ENCODE measurements at regions not wholly inside any gene's neighbourhood (a gene's known extent, or its start where the extent isn't known, plus 50 kb on each side); places are given as distances from the start of the nearest gene placed in this dataset.

GRCh38 chr16:11470676-11471415, 115.9 kb downstream of the LITAF start:
- FAIRE-seq: no peak
- H3K4me3 ChIP-seq (replicated peaks in 1 of 3; ENCODE audit: insufficient read depth in 1 of 3, low read depth in 2 of 3, low read length in 3 of 3): no peak overlapping the region
- no peaks in the 10 kb centered on the region for H3K9me3 ChIP-seq (ENCODE audit: low read length)
- no peaks in the 10 kb centered on the region for H3K36me3 ChIP-seq (replicated peaks in 1 of 2; ENCODE audit: control insufficient read depth in 1 of 2, insufficient read depth in 2 of 2, low read length in 2 of 2)
- no peak overlapping the region for H3K27ac ChIP-seq (ENCODE audit: extremely low read length, insufficient read depth, low read length)
- ATAC-seq: peak; percentile 35
- peaks cover 23% of the 10 kb centered on the region for H3K4me1 ChIP-seq (ENCODE audit: insufficient read depth, low read length)
- BruUV-seq (replicated peaks): no TSS peak
- no peaks in the 10 kb centered on the region for H3K79me2 ChIP-seq (ENCODE audit: insufficient read depth, low read length)
- POLR2A ChIA-PET: interaction anchor here (1.0 kb wide), 1 partner anchor 326 kb away, joined by 3 read pairs; the partner anchor contains the start of gene ZC3H7A
- H3K4me2 ChIP-seq (ENCODE audit: low read depth, low read length): no peak overlapping the region
- no peak overlapping the region for H3K9ac ChIP-seq (ENCODE audit: insufficient read depth, low read depth, low read length)
- no peak for DNase-seq (ENCODE audit: low spot score)
- no peaks in the 10 kb centered on the region for H4K20me1 ChIP-seq (ENCODE audit: insufficient read depth, low read length)
- in situ Hi-C loops (cut with HindIII; ENCODE audit: extremely low pct_ligation_motif_present, low pct_unique_long_range_greater_than_20kb) (no loop called here), intact Hi-C loops (cut with micrococcal nuclease; ENCODE audit: unreplicated experiment) (no loop called here)
- CTCF ChIA-PET (ENCODE audit: low intra/inter-chr PET ratio, low total read pairs): no interaction called here
- H3K27me3 ChIP-seq (ENCODE audit: control insufficient read depth in 1 of 2, insufficient read depth in 2 of 2, low read length in 2 of 2): peaks cover 13 to 41% of the 10 kb centered on the region in 2 experiments; a peak in 4 of 5 replicates
- 58% methylated on average over 17 of the region's 17 CpGs for WGBS (ENCODE audit: low lambda C conversion rate)
- no peak overlapping the region for H2AFZ ChIP-seq (ENCODE audit: low read length)
- TF ChIP-seq ZNF260 (CRISPR knock-in tag; IDR thresholded peaks at IDR 0.05; ENCODE audit: borderline replicate concordance, low read depth): 0 out of 2 replicates have a peak, but pooled peaks have one; percentile 0
- TF ChIP-seq ZMYM3 (CRISPR knock-in tag; IDR thresholded peaks at IDR 0.05): peak; percentile 55; the same call in 1 of the 2 replicates
- TF ChIP-seq, protein P1, sequence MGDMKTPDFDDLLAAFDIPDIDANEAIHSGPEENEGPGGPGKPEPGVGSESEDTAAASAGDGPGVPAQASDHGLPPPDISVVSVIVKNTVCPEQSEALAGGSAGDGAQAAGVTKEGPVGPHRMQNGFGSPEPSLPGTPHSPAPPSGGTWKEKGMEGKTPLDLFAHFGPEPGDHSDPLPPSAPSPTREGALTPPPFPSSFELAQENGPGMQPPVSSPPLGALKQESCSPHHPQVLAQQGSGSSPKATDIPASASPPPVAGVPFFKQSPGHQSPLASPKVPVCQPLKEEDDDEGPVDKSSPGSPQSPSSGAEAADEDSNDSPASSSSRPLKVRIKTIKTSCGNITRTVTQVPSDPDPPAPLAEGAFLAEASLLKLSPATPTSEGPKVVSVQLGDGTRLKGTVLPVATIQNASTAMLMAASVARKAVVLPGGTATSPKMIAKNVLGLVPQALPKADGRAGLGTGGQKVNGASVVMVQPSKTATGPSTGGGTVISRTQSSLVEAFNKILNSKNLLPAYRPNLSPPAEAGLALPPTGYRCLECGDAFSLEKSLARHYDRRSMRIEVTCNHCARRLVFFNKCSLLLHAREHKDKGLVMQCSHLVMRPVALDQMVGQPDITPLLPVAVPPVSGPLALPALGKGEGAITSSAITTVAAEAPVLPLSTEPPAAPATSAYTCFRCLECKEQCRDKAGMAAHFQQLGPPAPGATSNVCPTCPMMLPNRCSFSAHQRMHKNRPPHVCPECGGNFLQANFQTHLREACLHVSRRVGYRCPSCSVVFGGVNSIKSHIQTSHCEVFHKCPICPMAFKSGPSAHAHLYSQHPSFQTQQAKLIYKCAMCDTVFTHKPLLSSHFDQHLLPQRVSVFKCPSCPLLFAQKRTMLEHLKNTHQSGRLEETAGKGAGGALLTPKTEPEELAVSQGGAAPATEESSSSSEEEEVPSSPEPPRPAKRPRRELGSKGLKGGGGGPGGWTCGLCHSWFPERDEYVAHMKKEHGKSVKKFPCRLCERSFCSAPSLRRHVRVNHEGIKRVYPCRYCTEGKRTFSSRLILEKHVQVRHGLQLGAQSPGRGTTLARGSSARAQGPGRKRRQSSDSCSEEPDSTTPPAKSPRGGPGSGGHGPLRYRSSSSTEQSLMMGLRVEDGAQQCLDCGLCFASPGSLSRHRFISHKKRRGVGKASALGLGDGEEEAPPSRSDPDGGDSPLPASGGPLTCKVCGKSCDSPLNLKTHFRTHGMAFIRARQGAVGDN (CRISPR knock-in tag; IDR thresholded peaks at IDR 0.05): 0 out of 2 replicates have a peak, but pooled peaks have one; percentile 8
- TF ChIP-seq ZBED4 (CRISPR knock-in tag; IDR thresholded peaks at IDR 0.05; ENCODE audit: borderline replicate concordance): no peak
- no peak for TF ChIP-seq HMGA1 (CRISPR knock-in tag; conservative IDR thresholded peaks at IDR 0.05)
- no peak for TF ChIP-seq SAP130 (CRISPR knock-in tag; IDR thresholded peaks at IDR 0.05; ENCODE audit: low read depth)
- TF ChIP-seq ZNF768 (CRISPR knock-in tag; IDR thresholded peaks at IDR 0.05): no peak
- no peak for TF ChIP-seq IKZF4 (CRISPR knock-in tag; IDR thresholded peaks at IDR 0.05; ENCODE audit: borderline replicate concordance, low read depth, not compliant biosample characterization)
- no peak for TF ChIP-seq SRF (IDR thresholded peaks at IDR 0.05; ENCODE audit: low read depth, low read length)
- no peak for TF ChIP-seq ZNF317 (CRISPR knock-in tag; IDR thresholded peaks at IDR 0.05)
- TF ChIP-seq ZFP91 (CRISPR knock-in tag; IDR thresholded peaks at IDR 0.05; ENCODE audit: borderline replicate concordance): 0 out of 2 replicates have a peak, but pooled peaks have one; percentile 25
- TF ChIP-seq, protein P2, sequence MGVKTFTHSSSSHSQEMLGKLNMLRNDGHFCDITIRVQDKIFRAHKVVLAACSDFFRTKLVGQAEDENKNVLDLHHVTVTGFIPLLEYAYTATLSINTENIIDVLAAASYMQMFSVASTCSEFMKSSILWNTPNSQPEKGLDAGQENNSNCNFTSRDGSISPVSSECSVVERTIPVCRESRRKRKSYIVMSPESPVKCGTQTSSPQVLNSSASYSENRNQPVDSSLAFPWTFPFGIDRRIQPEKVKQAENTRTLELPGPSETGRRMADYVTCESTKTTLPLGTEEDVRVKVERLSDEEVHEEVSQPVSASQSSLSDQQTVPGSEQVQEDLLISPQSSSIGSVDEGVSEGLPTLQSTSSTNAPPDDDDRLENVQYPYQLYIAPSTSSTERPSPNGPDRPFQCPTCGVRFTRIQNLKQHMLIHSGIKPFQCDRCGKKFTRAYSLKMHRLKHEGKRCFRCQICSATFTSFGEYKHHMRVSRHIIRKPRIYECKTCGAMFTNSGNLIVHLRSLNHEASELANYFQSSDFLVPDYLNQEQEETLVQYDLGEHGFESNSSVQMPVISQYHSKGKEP (CRISPR knock-in tag; IDR thresholded peaks at IDR 0.05): no peak

All from HepG2 (cell line).